ENCODE measurements at regions not wholly inside any gene's neighbourhood (a gene's known extent, or its start where the extent isn't known, plus 50 kb on each side); places are given as distances from the start of the nearest gene placed in this dataset.

DNA sequence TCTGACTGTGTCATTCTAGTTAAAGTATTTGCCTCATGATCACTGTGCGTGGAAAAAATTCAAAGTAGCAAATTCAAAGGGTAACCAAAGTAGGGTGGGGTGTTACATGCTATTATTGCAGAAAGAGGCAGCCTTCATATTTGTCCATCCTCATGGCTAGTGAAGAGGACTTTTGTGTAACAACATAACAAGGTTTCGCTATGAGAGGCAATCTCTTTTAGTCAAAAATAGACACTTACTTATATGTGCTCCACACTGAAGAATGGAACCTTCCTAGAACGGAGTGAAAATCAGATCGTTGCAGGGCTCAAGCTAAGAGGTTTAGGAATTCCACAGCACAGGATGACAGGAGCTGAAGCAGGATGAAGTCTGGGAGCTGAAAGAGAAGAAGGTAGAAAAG is 345.1 kb upstream of the CBLB start:
- no peak for DNase-seq
- no peak for TF ChIP-seq POLR2A (IDR thresholded peaks at IDR 0.05)
- no peak for TF ChIP-seq CTCF (IDR thresholded peaks at IDR 0.05 in 4 of 5, conservative IDR thresholded peaks at IDR 0.05 in 1 of 5)
- no peak overlapping the region for H3K4me3 ChIP-seq
- peaks cover 3 to 13% of the 10 kb centered on the region in 2 donors for H3K4me1 ChIP-seq
- in situ Hi-C loops (cut with MboI; ENCODE audit: low sequenced_read_pairs in 4 of 4) (no loop called here), intact Hi-C loops (cut with DNase I; ENCODE audit: low total_unique reads) (no loop called here)
- ATAC-seq, result no peak
- H3K9me3 ChIP-seq, result no peaks in the 10 kb centered on the region
- H3K27ac ChIP-seq, result no peak overlapping the region
- no peaks in the 10 kb centered on the region for H3K27me3 ChIP-seq
- H3K36me3 ChIP-seq, result no peaks in the 10 kb centered on the region

GRCh38 chr3:106214641-106215040 is 345.8 kb upstream of the CBLB start:
- no peaks in the 10 kb centered on the region for H3K27me3 ChIP-seq
- intact Hi-C loops (cut with DNase I; ENCODE audit: low total_unique reads) (no loop called here), in situ Hi-C loops (cut with MboI; ENCODE audit: low sequenced_read_pairs in 4 of 4) (no loop called here)
- no peak overlapping the region for H3K27ac ChIP-seq
- DNase-seq (no peak), ATAC-seq (no peak)
- H3K4me1 ChIP-seq, result peaks cover 0 to 9% of the 10 kb centered on the region in 2 donors
- no peak overlapping the region for H3K4me3 ChIP-seq
- TF ChIP-seq POLR2A (IDR thresholded peaks at IDR 0.05), result no peak
- no peak for TF ChIP-seq CTCF (IDR thresholded peaks at IDR 0.05 in 4 of 5, conservative IDR thresholded peaks at IDR 0.05 in 1 of 5)
- H3K36me3 ChIP-seq, result no peaks in the 10 kb centered on the region
- H3K9me3 ChIP-seq, result no peaks in the 10 kb centered on the region

DNA sequence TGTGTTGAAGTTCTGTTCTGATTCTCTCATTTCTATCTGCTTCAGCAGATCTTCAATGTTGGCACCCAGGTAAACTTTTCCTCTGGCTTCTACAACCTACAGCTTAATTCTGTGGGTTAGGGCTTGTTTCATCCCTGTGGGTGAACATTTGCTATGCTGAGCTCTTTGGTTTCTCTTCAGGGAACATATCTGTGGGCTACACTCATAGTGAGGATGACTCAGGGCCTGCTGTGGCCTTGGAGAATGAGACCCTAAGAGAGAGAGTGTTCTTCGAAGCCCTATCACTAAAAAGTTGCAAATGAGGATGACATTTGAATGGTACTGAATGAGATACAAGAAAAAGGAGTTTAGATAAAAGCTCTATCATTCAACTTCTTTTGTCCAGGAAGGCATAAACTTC is 346.2 kb upstream of the CBLB start:
- Histone ChIP-seq H3K9me3 (no peaks in the 10 kb centered on the region), H3K4me3 (no peak overlapping the region), H3K4me1 (peaks cover 0 to 9% of the 10 kb centered on the region in 2 donors), H3K36me3 (no peaks in the 10 kb centered on the region), H3K27ac (no peak overlapping the region), H3K27me3 (no peaks in the 10 kb centered on the region)
- no peak for ATAC-seq
- DNase-seq, result no peak
- TF ChIP-seq CTCF (IDR thresholded peaks at IDR 0.05 in 4 of 5, conservative IDR thresholded peaks at IDR 0.05 in 1 of 5) (no peak), POLR2A (IDR thresholded peaks at IDR 0.05) (no peak)
- in situ Hi-C loops (cut with MboI; ENCODE audit: low sequenced_read_pairs in 4 of 4), result no loop called here
- intact Hi-C loops (cut with DNase I; ENCODE audit: low total_unique reads), result no loop called here

GRCh38 chr3:106217745-106218144 is 348.9 kb upstream of the CBLB start:
- no peaks in the 10 kb centered on the region for H3K36me3 ChIP-seq
- ATAC-seq (no peak), DNase-seq (no peak)
- TF ChIP-seq POLR2A (IDR thresholded peaks at IDR 0.05) (no peak), CTCF (IDR thresholded peaks at IDR 0.05 in 4 of 5, conservative IDR thresholded peaks at IDR 0.05 in 1 of 5) (no peak)
- intact Hi-C loops (cut with DNase I; ENCODE audit: low total_unique reads), result no loop called here
- no peaks in the 10 kb centered on the region for H3K9me3 ChIP-seq
- no peaks in the 10 kb centered on the region for H3K4me1 ChIP-seq
- H3K27ac ChIP-seq, result no peak overlapping the region
- H3K27me3 ChIP-seq, result no peaks in the 10 kb centered on the region
- in situ Hi-C loops (cut with MboI; ENCODE audit: low sequenced_read_pairs in 4 of 4), result no loop called here
- no peak overlapping the region for H3K4me3 ChIP-seq

- Histone ChIP-seq H3K36me3 (no peaks in the 10 kb centered on the region), H3K27me3 (no peaks in the 10 kb centered on the region), H3K9me3 (no peaks in the 10 kb centered on the region), H3K27ac (no peak overlapping the region), H3K4me1 (no peaks in the 10 kb centered on the region), H3K4me3 (no peak overlapping the region)
- ATAC-seq (no peak), DNase-seq (no peak)
- in situ Hi-C loops (cut with MboI; ENCODE audit: low sequenced_read_pairs in 4 of 4), result no loop called here
- intact Hi-C loops (cut with DNase I; ENCODE audit: low total_unique reads), result no loop called here
- TF ChIP-seq CTCF (IDR thresholded peaks at IDR 0.05 in 4 of 5, conservative IDR thresholded peaks at IDR 0.05 in 1 of 5), result no peak
- no peak for TF ChIP-seq POLR2A (IDR thresholded peaks at IDR 0.05)
Observed at GRCh38 chr3:106227068-106227467, 358.3 kb upstream of the CBLB start.
